ENCODE measurements at regions not wholly inside any gene's neighbourhood (a gene's known extent, or its start where the extent isn't known, plus 50 kb on each side); places are given as distances from the start of the nearest gene placed in this dataset.
"Not testable (repeated sequence)": the region's sequence is repeated elsewhere in the genome, so short reads cannot be mapped to it uniquely, and the experiment has no call there.

DNA sequence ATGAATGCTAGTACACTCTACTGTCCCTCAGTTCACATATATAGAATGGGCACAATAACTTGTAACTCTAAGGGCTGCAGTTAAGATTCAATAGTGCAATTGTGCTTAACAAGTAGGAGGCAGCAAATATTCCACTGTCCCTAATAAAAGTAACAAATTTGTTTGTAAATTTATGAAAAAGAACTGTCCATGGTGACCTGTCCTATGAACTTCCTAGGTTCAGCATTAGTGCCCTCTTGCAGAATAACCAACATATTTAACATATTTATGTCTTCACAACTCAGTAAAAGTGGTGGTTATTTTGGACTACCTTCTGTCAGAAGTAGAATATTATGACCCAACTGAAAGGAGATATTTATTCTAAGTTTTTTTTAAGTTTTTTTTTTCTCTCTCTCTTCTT is 327.8 kb downstream of the CENPW start:
- TF ChIP-seq, protein P1, sequence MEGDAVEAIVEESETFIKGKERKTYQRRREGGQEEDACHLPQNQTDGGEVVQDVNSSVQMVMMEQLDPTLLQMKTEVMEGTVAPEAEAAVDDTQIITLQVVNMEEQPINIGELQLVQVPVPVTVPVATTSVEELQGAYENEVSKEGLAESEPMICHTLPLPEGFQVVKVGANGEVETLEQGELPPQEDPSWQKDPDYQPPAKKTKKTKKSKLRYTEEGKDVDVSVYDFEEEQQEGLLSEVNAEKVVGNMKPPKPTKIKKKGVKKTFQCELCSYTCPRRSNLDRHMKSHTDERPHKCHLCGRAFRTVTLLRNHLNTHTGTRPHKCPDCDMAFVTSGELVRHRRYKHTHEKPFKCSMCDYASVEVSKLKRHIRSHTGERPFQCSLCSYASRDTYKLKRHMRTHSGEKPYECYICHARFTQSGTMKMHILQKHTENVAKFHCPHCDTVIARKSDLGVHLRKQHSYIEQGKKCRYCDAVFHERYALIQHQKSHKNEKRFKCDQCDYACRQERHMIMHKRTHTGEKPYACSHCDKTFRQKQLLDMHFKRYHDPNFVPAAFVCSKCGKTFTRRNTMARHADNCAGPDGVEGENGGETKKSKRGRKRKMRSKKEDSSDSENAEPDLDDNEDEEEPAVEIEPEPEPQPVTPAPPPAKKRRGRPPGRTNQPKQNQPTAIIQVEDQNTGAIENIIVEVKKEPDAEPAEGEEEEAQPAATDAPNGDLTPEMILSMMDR (conservative IDR thresholded peaks at IDR 0.05 in 1 of 2, IDR thresholded peaks at IDR 0.05 in 1 of 2; ENCODE audit: low read depth in 1 of 2, low read length in 2 of 2), result no peak
- no peak for TF ChIP-seq EZH2 (IDR thresholded peaks at IDR 0.05; ENCODE audit: low read length, missing control alignments)
- no peak overlapping the region for H3K4me2 ChIP-seq (ENCODE audit: extremely low read depth, insufficient read depth, low read length)
- no peaks in the 10 kb centered on the region for H3K79me2 ChIP-seq (ENCODE audit: control insufficient read depth, insufficient read depth, low read length)
- H3K4me3 ChIP-seq (replicated peaks in 1 of 4; ENCODE audit: control extremely low read depth in 1 of 4, insufficient read depth in 1 of 4, low read depth in 3 of 4, low read length in 4 of 4), result no peak overlapping the region
- H3K36me3 ChIP-seq (ENCODE audit: control insufficient read depth, insufficient read depth, low read length), result no peaks in the 10 kb centered on the region
- H3K9me3 ChIP-seq (ENCODE audit: control insufficient read depth, insufficient read depth, low read depth, low read length), result no peaks in the 10 kb centered on the region
- no peaks in the 10 kb centered on the region for H4K20me1 ChIP-seq (ENCODE audit: control insufficient read depth, extremely low read depth, insufficient read depth, low read length)
- DNase-seq (ENCODE audit: low read depth in 2 of 2), result no peak
- H3K27me3 ChIP-seq (ENCODE audit: control insufficient read depth, insufficient read depth, low read length), result no peaks in the 10 kb centered on the region
- no peak overlapping the region for H3K27ac ChIP-seq (ENCODE audit: insufficient read depth, low read length)
- no peak overlapping the region for H3K9ac ChIP-seq (ENCODE audit: insufficient read depth, low read length)
- H2AFZ ChIP-seq (ENCODE audit: low read length), result no peak overlapping the region
- no peaks in the 10 kb centered on the region for H3K4me1 ChIP-seq (ENCODE audit: control insufficient read depth, extremely low read depth, insufficient read depth, low read length)

DNA sequence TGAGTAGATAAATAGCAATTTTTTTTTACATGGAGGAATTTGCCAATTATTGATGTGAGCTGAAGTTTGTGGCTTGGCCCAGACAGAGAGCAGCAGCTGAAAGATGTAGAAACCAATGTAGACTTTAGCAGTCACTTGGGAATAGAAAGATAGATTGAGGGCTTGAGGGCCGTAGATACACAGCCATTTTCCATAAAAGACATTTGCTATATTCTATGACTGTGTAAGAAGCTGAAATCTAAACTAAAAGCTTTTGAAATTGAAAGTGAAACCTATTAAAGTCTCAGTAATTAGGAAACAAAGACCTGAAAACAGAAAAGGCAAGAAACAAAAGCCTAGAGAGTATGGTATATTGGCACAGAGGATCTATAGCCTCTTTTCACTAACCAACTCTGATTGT is 332.7 kb downstream of the CENPW start:
- Histone ChIP-seq H3K9me3 (ENCODE audit: control insufficient read depth, insufficient read depth, low read depth, low read length) (no peaks in the 10 kb centered on the region), H3K27ac (ENCODE audit: insufficient read depth, low read length) (no peak overlapping the region), H3K4me1 (ENCODE audit: control insufficient read depth, extremely low read depth, insufficient read depth, low read length) (no peaks in the 10 kb centered on the region), H3K36me3 (ENCODE audit: control insufficient read depth, insufficient read depth, low read length) (no peaks in the 10 kb centered on the region), H3K27me3 (ENCODE audit: control insufficient read depth, insufficient read depth, low read length) (no peaks in the 10 kb centered on the region), H3K4me3 (replicated peaks in 1 of 4; ENCODE audit: control extremely low read depth in 1 of 4, insufficient read depth in 1 of 4, low read depth in 3 of 4, low read length in 4 of 4) (peak overlapping the region in 3 of 4 experiments; percentile 9 to 25 (median 17)), H4K20me1 (ENCODE audit: control insufficient read depth, extremely low read depth, insufficient read depth, low read length) (no peaks in the 10 kb centered on the region), H3K4me2 (ENCODE audit: extremely low read depth, insufficient read depth, low read length) (peak overlapping the region; percentile 64), H3K9ac (ENCODE audit: insufficient read depth, low read length) (no peak overlapping the region), H2AFZ (ENCODE audit: low read length) (peak overlapping the region; percentile 81), H3K79me2 (ENCODE audit: control insufficient read depth, insufficient read depth, low read length) (no peaks in the 10 kb centered on the region)
- TF ChIP-seq, protein P1 (conservative IDR thresholded peaks at IDR 0.05 in 1 of 2, IDR thresholded peaks at IDR 0.05 in 1 of 2; ENCODE audit: low read depth in 1 of 2, low read length in 2 of 2), result no peak
- no peak for TF ChIP-seq EZH2 (IDR thresholded peaks at IDR 0.05; ENCODE audit: low read length, missing control alignments)
- DNase-seq (ENCODE audit: low read depth in 2 of 2), result peak; percentile 36 to 73

DNA sequence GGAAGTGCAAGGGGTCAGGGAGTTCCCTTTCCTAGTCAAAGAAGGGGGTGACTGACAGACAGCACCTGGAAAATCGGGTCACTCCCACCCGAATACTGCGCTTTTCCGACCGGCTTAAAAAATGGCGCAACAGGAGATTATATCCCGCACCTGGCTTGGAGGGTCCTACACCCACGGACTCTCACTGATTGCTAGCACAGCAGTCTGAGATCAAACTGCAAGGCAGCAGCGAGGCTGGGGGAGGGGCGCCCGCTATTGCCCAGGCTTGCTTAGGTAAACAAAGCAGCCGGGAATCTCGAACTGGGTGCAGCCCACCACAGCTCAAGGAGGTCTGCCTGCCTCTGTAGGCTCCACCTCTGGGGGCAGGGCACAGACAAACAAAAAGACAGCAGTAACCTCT is 333.8 kb downstream of the CENPW start:
- H3K4me2 ChIP-seq (ENCODE audit: extremely low read depth, insufficient read depth, low read length); H3K9me3 ChIP-seq (ENCODE audit: control insufficient read depth, insufficient read depth, low read depth, low read length); H3K27ac ChIP-seq (ENCODE audit: insufficient read depth, low read length); H3K27me3 ChIP-seq (ENCODE audit: control insufficient read depth, insufficient read depth, low read length); DNase-seq (ENCODE audit: low read depth in 2 of 2); H4K20me1 ChIP-seq (ENCODE audit: control insufficient read depth, extremely low read depth, insufficient read depth, low read length); H3K36me3 ChIP-seq (ENCODE audit: control insufficient read depth, insufficient read depth, low read length); H3K4me3 ChIP-seq (replicated peaks in 1 of 4; ENCODE audit: control extremely low read depth in 1 of 4, insufficient read depth in 1 of 4, low read depth in 3 of 4, low read length in 4 of 4); H3K9ac ChIP-seq (ENCODE audit: insufficient read depth, low read length); H2AFZ ChIP-seq (ENCODE audit: low read length); H3K79me2 ChIP-seq (ENCODE audit: control insufficient read depth, insufficient read depth, low read length); H3K4me1 ChIP-seq (ENCODE audit: control insufficient read depth, extremely low read depth, insufficient read depth, low read length): not testable (repeated sequence)
